ENCODE measurements at regions not wholly inside any gene's neighbourhood (a gene's known extent, or its start where the extent isn't known, plus 50 kb on each side); places are given as distances from the start of the nearest gene placed in this dataset.
"Not testable (repeated sequence)": the region's sequence is repeated elsewhere in the genome, so short reads cannot be mapped to it uniquely, and the experiment has no call there.

GRCh38 chr20:6674831-6675230, 92.7 kb upstream of the BMP2 start:
- Mint-ChIP-seq H3K9me3 (peaks cover 4 to 9% of the 10 kb centered on the region in 2 donors), H3K27ac (no peak overlapping the region), H3K36me3 (no peaks in the 10 kb centered on the region)
- ATAC-seq (no peak), DNase-seq (ENCODE audit: low spot score in 2 of 2) (no peak)

GRCh38 chr20:6673071-6673470, 94.4 kb upstream of the BMP2 start:
- Mint-ChIP-seq H3K27ac (no peak overlapping the region), H3K36me3 (no peaks in the 10 kb centered on the region), H3K9me3 (peaks cover 6 to 9% of the 10 kb centered on the region in 2 donors)
- ATAC-seq (no peak), DNase-seq (ENCODE audit: low spot score in 2 of 2) (no peak)

- Mint-ChIP-seq H3K36me3 (no peaks in the 10 kb centered on the region), H3K27ac (no peak overlapping the region), H3K9me3 (peaks cover 6 to 9% of the 10 kb centered on the region in 2 donors)
- DNase-seq (ENCODE audit: low spot score in 2 of 2), result no peak
- no peak for ATAC-seq
These were observed 95.7 kb upstream of the BMP2 start for GRCh38 chr20:6671829-6672228.

GRCh38 chr20:6668546-6668945, 98.9 kb upstream of the BMP2 start:
- no peak overlapping the region for H3K27ac Mint-ChIP-seq
- H3K9me3 Mint-ChIP-seq, result peaks cover 16 to 24% of the 10 kb centered on the region in 2 donors
- ATAC-seq (no peak), DNase-seq (ENCODE audit: low spot score in 2 of 2) (no peak)
- H3K36me3 Mint-ChIP-seq, result no peaks in the 10 kb centered on the region

- H3K9me3 Mint-ChIP-seq, result peaks cover 14 to 23% of the 10 kb centered on the region in 2 donors
- no peak overlapping the region for H3K27ac Mint-ChIP-seq
- no peak for DNase-seq (ENCODE audit: low spot score in 2 of 2)
- no peaks in the 10 kb centered on the region for H3K36me3 Mint-ChIP-seq
- no peak for ATAC-seq
These were observed 101.7 kb upstream of the BMP2 start for GRCh38 chr20:6665621-6666355.

GRCh38 chr20:6665161-6665560, 102.3 kb upstream of the BMP2 start:
- peaks cover 14 to 22% of the 10 kb centered on the region in 2 donors for H3K9me3 Mint-ChIP-seq
- H3K36me3 Mint-ChIP-seq, result no peaks in the 10 kb centered on the region
- DNase-seq (ENCODE audit: low spot score in 2 of 2), result no peak
- ATAC-seq, result no peak
- no peak overlapping the region for H3K27ac Mint-ChIP-seq

- Mint-ChIP-seq H3K27ac (no peak overlapping the region), H3K9me3 (peaks cover 14 to 19% of the 10 kb centered on the region in 2 donors), H3K36me3 (no peaks in the 10 kb centered on the region)
- ATAC-seq (no peak), DNase-seq (ENCODE audit: low spot score in 2 of 2) (no peak)
These were observed 102.9 kb upstream of the BMP2 start for GRCh38 chr20:6664574-6664973.

GRCh38 chr20:6663751-6664388, 103.6 kb upstream of the BMP2 start:
- Mint-ChIP-seq H3K27ac (no peak overlapping the region), H3K36me3 (no peaks in the 10 kb centered on the region), H3K9me3 (peaks cover 14 to 19% of the 10 kb centered on the region in 2 donors)
- DNase-seq (ENCODE audit: low spot score in 2 of 2) (no peak), ATAC-seq (no peak)

- Mint-ChIP-seq H3K9me3 (peaks cover 13 to 23% of the 10 kb centered on the region in 2 donors), H3K27ac (no peak overlapping the region), H3K36me3 (no peaks in the 10 kb centered on the region)
- ATAC-seq (no peak), DNase-seq (ENCODE audit: low spot score in 2 of 2) (no peak)
These were observed 104.4 kb upstream of the BMP2 start for GRCh38 chr20:6663104-6663503.

GRCh38 chr20:6662309-6662708, 105.2 kb upstream of the BMP2 start:
- DNase-seq (ENCODE audit: low spot score in 2 of 2), result no peak
- peaks cover 18 to 23% of the 10 kb centered on the region in 2 donors for H3K9me3 Mint-ChIP-seq
- no peak for ATAC-seq
- no peaks in the 10 kb centered on the region for H3K36me3 Mint-ChIP-seq
- H3K27ac Mint-ChIP-seq, result no peak overlapping the region

- Mint-ChIP-seq H3K27ac (no peak overlapping the region), H3K36me3 (no peaks in the 10 kb centered on the region), H3K9me3 (peaks cover 12 to 19% of the 10 kb centered on the region in 2 donors)
- no peak for DNase-seq (ENCODE audit: low spot score in 2 of 2)
- ATAC-seq, result no peak
These were observed 107.0 kb upstream of the BMP2 start for GRCh38 chr20:6660441-6660840.

- peaks cover 8 to 10% of the 10 kb centered on the region in 2 donors for H3K9me3 Mint-ChIP-seq
- H3K27ac Mint-ChIP-seq; H3K36me3 Mint-ChIP-seq; DNase-seq (ENCODE audit: low spot score in 2 of 2); ATAC-seq: not testable (repeated sequence)
These were observed 108.6 kb upstream of the BMP2 start for GRCh38 chr20:6658909-6659308.

GRCh38 chr20:6657904-6658303, 109.6 kb upstream of the BMP2 start:
- H3K9me3 Mint-ChIP-seq, result peaks cover 4 to 8% of the 10 kb centered on the region in 2 donors
- H3K36me3 Mint-ChIP-seq, result no peaks in the 10 kb centered on the region
- DNase-seq (ENCODE audit: low spot score in 2 of 2) (no peak), ATAC-seq (no peak)
- no peak overlapping the region for H3K27ac Mint-ChIP-seq

GRCh38 chr20:6657111-6657510, 110.4 kb upstream of the BMP2 start:
- H3K36me3 Mint-ChIP-seq, result no peaks in the 10 kb centered on the region
- H3K27ac Mint-ChIP-seq, result no peak overlapping the region
- H3K9me3 Mint-ChIP-seq, result peaks cover 9 to 14% of the 10 kb centered on the region in 2 donors
- ATAC-seq, result no peak
- no peak for DNase-seq (ENCODE audit: low spot score in 2 of 2)

- no peak for ATAC-seq
- no peak overlapping the region for H3K27ac Mint-ChIP-seq
- DNase-seq (ENCODE audit: low spot score in 2 of 2), result no peak
- no peaks in the 10 kb centered on the region for H3K36me3 Mint-ChIP-seq
- peaks cover 9 to 14% of the 10 kb centered on the region in 2 donors for H3K9me3 Mint-ChIP-seq
These were observed 112.8 kb upstream of the BMP2 start for GRCh38 chr20:6654513-6655252.

GRCh38 chr20:6651561-6651960, 115.9 kb upstream of the BMP2 start:
- no peak overlapping the region for H3K27ac Mint-ChIP-seq
- peaks cover 9 to 10% of the 10 kb centered on the region in 2 donors for H3K9me3 Mint-ChIP-seq
- DNase-seq (ENCODE audit: low spot score in 2 of 2) (no peak), ATAC-seq (no peak)
- H3K36me3 Mint-ChIP-seq, result no peaks in the 10 kb centered on the region

GRCh38 chr20:6651016-6651415, 116.5 kb upstream of the BMP2 start:
- H3K27ac Mint-ChIP-seq, result no peak overlapping the region
- ATAC-seq, result no peak
- no peaks in the 10 kb centered on the region for H3K36me3 Mint-ChIP-seq
- DNase-seq (ENCODE audit: low spot score in 2 of 2), result no peak
- peaks cover 9 to 10% of the 10 kb centered on the region in 2 donors for H3K9me3 Mint-ChIP-seq
